Muscle of arm (tissue), 1 donor: ENCODE measurements at regions not wholly inside any gene's neighbourhood (a gene's known extent, or its start where the extent isn't known, plus 50 kb on each side); places are given as distances from the start of the nearest gene placed in this dataset.

Source experiments
- DNase-seq: peaks from one replicate; pipeline ENCODE4 v3.0.0-alpha.2; 2013

DNA sequence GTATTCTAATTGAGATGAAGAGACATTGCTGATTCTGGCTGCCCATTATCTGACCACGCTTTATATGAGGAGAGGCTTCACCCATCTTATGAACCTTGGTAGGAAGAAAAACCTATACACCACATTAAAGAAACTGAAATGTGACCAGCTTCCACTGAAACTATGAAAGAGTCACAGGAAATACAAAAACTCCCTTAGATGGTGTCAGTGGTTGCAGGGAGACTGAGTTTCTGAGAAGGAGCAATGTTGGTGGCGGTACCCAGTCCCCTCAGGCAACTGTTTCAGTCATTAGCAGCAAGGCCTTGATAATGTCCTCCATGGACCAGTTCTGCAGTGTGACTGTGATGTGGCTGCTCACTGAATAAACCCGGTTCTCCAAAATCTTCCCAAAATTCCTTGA, 110.5 kb upstream of the FTMT start:
- DNase-seq = no peak

DNA sequence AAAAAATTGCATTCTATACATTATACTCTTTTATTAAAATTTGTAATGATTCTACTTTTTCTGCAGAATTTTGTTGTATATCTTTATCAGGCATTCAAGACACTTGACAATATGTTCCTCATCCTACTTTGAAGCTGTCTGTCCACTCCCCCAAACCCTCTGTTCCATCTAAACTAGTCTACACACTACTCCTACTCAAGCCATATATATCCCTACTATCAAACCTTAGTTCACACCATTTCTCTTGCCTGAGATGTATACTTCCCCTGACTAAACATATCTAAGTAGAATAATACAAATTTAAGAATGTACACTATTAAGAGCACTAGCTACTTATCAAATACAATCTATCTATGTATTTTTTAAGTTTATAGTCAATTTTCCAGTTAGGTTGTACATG, 107.1 kb upstream of the FTMT start:
- DNase-seq = no peak

DNA sequence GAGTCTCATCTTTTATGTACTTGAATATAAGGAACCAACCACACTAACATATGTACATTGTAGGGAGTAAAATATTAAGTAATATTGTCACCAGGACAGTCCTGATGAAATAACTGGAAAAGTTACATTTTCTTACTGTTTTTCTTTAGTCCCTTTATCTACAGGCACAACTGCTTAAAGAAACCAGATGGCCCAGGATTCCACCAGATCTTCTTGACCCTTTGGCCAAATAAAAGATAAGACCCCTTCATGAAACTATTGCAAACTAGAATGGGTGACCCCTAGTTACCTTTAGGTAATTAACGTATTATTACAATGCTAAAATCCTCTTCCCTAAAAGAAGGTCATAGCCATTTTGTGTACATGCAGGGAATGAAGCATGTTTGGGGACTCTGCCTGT, 106.3 kb upstream of the FTMT start:
- DNase-seq = no peak

DNA sequence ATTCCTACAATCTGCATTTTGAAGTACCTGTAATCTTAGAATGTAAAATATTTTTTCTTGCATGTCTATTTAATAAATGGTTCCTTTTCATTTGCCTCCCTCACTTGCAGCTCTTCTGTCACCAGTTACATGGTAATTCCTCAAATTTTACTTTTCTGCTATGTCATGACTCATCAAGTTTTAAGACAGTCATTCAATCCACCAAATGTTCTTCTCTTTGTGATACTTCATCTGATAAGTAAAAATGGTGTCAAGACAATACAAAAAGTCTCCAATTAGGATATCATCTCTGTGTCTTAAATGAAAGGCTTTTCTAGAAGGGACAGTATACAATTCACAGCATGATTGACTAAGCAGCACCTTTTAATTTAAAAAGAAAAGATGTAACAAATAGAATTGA, 104.9 kb upstream of the FTMT start:
- DNase-seq = no peak

DNA sequence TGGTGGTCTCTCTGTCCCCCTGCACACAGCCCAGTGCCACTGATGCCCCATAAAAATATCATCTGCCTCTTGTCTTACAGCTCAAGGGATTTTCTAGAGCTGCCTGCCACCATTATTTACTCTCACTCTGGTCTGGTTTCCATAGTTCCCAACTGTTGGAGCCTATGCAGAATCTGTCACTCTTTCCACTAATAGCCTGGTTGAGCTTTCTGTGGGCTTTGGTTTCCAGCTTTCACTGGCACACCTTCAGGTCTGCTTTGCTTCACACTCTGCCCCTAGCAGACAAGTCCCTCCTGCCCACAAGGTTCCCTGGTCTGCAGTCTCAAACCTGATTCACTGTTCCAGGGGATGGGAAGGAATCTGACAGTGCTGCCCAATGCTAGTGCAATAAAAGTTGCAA, 103.0 kb upstream of the FTMT start:
- no peak for DNase-seq

DNA sequence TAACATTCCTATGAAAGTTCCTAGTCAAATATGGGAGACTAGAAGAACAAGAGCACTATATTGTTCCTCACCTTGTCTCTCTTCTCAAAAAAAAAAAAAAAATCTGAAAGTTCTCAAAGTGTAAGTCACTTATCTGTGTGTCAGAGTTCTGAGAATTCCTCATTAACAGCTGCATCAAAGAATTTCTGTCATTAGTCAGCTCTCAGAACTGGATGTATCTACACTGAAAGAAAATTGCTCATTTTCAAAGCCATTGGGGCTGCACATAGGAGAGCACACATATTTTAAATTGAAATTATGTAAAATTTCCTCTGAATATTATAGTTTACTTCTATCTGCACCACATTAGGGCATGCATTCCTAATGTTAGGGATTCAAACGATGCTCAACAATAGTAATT, 99.5 kb upstream of the FTMT start:
- DNase-seq = no peak

DNA sequence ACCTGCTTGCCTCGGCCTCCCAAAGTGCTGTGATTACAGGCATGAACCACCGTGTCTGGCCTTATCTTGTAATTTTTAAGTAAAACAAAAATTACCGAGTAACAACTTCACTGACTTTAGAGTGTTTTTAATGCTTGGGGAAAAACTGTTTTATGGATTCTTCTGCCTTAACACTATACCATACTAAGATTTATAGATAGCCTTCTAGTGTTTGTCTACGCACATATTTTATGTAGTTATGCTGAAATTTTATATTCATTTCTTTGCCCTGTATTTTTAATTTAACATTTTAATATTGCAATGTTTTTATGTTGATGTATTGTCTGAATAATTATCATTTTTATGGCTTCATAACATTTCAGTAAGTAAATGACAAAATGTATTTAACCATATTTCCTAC, 96.4 kb upstream of the FTMT start:
- DNase-seq = no peak

DNA sequence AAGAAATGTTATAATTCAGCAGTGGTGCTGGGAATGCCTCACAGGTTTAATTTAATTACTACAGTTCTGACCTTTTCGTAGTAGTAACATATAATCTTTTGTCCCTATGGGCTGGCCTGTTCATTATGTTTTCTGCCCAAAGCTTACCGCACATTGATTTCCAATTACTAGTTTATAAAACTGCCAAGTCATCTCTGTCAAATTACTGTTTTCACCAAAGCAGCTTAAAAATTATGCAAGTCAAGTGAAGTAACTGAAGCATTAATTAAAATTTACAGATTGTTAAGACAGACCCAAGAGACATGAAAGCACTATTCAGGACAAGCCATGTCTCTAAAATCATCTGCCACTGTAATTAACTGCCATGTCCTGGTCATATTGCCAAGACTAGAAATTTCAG, 93.9 kb upstream of the FTMT start:
- no peak for DNase-seq

DNA sequence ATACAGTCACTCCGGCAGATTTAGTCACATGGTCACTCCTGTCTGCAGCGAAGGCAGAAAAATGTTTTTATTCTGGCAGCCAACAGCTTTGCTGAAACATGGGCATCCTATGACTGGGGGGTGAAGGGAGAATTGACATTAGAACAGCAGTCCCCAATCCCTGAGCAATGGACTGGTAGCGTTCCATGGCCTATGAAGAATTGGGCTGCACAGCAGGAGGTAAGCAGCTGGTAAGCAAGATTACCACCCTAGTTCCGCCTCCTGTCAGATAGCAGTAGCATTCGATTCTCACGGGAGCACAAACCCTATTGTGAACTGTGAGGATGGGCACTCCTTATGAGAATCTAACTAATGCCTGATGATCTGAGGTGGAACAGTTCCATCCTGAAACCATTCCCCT, 93.1 kb upstream of the FTMT start:
- DNase-seq = no peak

DNA sequence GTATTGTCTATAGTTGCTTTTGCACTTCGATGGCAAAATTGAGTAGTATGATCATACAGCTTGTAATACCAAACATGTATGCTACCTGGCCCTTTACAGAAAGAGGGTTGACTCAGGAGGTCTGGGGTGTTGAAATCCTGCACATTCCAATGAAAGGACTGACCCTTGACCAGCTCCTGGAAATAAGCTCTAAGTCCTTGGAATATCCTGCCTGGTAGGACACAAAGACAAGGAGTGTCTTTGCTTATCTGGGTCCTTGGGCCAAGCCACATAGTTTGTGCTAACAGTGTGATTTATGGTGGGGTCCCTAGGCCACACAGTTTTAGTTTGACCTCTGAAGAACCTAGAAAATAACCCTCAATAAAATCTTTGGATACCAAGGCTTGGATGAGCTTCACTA, 89.3 kb upstream of the FTMT start:
- no peak for DNase-seq

DNA sequence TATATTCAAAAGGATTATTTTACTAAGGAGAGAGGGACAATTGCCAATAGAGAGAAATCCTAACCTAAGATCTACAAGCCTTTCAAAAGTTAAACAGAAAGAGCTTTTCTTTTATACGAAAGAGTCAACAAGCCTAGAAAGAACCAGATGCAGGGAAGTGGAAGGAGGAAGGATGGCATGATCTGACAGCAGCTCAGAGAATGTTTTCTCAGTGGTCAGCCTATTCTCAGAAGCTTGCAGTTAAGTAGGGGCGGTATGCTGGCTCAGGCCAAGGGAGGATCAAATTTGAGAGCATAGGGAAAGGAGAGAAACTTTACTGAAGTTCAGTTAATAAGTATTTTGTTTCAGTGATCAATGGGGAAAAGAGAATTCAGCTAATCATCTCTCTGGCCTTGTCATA, 88.0 kb upstream of the FTMT start:
- DNase-seq = no peak

DNA sequence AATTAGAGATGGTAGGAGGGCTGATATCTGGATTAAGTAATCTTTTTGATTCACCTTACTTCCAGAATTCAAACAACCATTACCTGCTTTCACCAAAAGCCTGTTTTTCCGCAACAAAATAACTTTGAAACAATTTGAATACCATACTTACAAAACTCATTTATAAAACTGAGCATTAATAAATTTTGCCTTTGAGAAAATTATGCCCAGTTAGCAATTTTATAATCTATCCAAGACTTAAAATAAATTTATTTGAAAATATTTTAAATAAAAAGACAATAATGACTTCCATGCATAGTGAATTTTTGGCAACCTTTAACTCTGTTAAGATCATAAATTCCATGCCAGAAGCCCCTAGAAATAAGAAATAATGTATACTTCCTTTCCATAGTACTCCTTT, 71.3 kb upstream of the FTMT start:
- DNase-seq = no peak

DNA sequence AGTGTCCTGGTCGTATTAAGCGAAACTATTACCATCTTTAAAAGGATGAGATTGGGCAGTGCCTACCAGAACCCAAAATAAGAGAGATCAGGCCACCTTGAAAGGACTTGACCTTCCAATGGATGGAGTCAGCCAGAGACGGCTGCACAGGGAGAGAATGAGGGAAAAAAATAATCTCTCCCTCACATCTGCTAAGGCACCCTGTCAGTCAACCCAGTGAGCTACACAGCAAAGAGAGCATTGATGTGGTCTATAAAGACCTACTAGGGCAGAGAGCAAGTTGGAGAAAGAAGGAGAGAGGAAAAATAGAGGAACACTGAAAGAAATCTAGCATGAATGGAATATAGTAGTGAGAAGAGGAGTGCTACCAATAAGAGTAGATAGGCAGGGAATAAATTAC, 68.0 kb upstream of the FTMT start:
- no peak for DNase-seq

DNA sequence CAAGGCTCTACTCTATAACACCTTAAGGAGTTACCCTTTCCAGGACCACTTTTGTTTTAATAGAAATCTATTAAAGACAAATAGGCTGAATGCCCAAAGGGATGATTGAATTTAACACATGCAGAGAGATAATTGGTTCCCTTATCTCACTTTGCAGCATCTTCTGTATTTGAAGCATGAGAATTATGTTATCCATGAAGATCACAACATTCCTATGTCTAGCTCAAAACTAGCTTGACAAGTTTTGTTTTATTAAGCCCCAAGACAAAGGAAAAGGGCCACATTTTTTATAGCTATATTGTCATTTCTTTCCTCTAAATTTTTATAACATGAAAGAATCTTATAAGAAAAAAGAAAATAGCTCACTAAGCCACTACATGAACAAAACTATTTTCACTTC, 57.9 kb upstream of the FTMT start:
- no peak for DNase-seq

DNA sequence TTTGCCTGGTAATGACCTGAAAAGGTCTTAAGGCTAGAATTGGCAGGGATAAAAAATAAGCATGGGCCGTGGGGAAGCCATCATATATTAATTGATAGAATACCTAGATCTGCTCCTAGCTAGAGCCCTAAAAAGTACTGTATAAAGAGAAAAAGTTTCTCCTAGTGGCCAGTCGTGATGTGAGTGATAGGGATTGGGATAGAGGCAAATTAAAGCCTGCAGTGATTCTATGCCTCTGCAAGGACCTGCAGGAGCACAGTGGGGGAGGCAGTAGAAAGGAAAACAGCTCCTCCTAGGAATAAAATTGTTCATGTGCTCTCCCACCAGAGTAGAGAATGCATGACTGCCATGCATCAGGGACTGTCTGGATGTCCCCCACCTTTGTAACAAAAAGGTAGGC, 56.2 kb upstream of the FTMT start:
- DNase-seq = no peak

DNA sequence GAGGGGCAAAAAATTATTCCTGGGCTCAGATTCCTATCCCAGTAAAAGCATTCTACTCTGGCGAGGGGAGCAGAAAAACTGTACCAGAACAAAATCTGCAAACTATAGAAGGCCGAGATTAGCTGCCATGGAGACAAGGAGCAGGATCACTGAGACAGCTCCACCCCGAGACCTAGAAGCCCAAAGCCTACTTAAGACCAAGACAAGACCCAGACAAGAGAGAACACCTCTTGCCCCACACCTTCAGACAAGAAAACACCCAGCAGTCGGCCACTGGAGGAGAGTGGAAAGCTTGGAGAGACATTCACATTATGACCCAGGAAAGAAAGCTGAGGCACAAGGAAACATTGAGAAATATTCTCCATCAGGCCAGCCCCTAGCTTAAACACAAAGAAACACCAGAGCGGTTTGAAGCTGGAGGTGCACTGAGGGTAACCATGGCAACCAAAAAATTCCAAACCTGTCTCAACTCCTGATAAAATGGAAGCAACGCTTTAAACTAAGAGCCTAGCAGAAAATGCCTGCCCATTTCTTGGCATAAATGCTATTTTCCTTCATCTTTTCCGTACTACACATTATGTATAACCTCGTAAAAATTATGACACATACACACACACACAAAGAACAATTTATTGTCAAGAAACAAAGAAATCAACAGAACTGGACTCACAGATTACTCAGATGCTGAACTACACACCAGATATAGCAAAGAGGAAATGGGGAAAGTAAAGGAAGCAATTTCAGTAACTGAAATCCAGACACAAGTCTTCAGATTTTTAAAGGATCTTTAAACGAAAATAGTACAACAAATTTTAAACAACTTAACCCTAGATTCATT, 53.8 kb upstream of the FTMT start:
- no peak for DNase-seq
